ENCODE measurements at regions not wholly inside any gene's neighbourhood (a gene's known extent, or its start where the extent isn't known, plus 50 kb on each side); places are given as distances from the start of the nearest gene placed in this dataset.
A peak's percentile ranks its signal among the peaks of the same experiment; 100 is the strongest.

DNA sequence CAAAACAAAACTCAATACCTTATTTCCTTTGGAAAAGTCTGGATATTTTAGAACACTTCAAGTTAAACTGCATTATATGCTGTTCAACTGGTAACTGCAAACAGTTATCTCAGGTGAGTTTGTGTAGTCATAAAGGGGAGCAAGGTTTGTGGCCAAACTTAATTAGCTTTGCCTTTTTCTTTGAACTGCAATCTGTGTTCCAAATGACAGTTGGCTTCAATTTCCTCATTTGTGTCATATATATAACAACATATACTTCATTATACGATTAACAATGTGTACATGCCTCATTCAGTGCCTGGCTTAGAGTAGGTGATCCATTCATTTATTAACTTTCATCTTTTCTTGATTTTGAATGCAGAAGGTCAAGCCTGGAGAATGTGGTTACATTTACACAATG is 55.8 kb downstream of the KCNE4 start:
- ATAC-seq: no peak
- intact Hi-C loops (cut with DNase I): no loop called here

GRCh38 chr2:223108351-223109050 is 56.5 kb downstream of the KCNE4 start:
- DNase-seq (ENCODE audit: missing footprints) (no peak), ATAC-seq (no peak)
- intact Hi-C loops (cut with DNase I): no loop called here

More for the DNA sequence above, 55.8 kb downstream of the KCNE4 start:
- no peak for DNase-seq (ENCODE audit: missing footprints)

DNA sequence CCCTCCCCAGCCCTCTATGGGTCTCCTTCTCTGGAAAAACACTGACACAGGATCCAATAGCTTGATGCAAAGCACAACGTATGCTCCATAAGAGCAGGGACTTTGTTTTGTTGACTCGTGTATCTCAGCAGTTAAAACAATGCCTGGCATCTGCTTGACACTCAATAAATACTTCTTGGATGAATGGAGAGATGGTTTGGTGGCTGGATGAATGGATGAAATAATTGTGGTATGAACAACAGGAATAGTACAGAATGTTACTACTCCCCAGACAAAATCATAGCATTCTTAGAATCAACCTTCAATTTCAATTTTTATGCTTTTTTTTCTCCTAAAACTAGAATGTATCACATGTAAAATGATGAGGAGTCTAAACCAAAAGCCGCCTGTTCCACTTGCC is 57.4 kb downstream of the KCNE4 start:
- intact Hi-C loops (cut with DNase I): no loop called here

GRCh38 chr2:223113161-223113560 is 61.2 kb downstream of the KCNE4 start:
- no peak for DNase-seq (ENCODE audit: missing footprints)
- intact Hi-C loops (cut with DNase I): no loop called here
- no peak for ATAC-seq

More for the DNA sequence above, 57.4 kb downstream of the KCNE4 start:
- ATAC-seq (no peak), DNase-seq (ENCODE audit: missing footprints) (no peak)

DNA sequence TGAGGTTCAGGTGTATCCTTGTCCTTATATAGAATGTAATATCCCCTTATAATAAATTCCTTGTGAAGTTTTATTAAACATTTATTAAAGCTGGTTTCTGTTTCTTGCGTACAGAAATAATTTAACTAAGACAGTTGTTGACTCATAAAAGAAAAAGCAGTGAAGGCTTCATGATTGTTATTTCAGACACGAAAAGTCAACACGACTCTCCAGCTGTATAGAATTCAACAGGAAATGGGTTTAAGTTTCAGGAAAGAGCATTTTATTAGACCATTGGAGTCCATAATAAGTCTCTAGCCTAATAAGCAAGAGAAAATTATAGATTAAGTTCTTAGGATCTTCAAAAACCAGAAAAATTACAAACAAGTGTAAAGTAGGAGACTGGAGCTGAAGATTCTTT is 62.2 kb downstream of the KCNE4 start:
- DNase-seq (ENCODE audit: missing footprints): no peak
- intact Hi-C loops (cut with DNase I): no loop called here
- no peak for ATAC-seq

DNA sequence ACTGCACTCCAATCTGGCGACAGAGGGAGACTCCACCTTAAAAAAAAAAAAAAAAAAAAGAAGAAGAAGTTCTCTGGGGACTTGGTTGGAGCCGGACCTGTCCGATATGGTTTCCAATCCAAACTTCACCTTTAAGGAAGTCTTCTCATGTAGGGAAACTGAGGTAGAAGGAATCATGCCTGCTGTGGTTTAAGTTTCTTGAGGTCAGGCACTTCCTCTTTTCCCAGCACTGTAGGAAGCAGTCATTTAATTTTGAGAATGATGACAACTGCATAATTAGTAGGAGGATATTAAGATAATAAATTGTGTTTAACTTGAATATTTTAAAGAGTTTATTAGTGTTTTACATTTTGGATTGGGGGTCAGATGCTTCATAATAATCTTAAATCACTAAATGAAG is 62.9 kb downstream of the KCNE4 start:
- no peak for ATAC-seq
- no peak for DNase-seq (ENCODE audit: missing footprints)
- intact Hi-C loops (cut with DNase I): no loop called here

- intact Hi-C loops (cut with DNase I): no loop called here
These were observed 65.5 kb downstream of the KCNE4 start for GRCh38 chr2:223117533-223117932.

DNA sequence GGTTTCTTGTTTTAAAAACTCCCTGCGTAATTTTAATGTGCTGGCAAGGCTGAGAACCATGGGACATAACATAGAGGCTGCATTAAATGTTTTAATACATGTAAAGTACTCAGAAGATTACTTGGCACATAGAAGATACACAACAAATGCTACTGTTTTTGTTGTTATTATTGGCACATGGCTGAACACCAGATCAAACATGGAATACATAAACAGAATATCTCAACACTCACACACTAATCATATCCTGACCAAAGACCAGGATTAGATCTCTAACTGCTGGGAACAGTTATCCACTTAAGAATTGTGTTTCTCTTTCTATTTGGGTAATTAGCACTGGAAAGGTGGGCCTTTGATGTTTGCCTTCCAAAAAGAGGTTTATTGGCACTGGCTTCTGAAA is 69.3 kb downstream of the KCNE4 start:
- intact Hi-C loops (cut with DNase I): no loop called here

More at GRCh38 chr2:223117533-223117932, 65.5 kb downstream of the KCNE4 start:
- DNase-seq (ENCODE audit: missing footprints) (no peak), ATAC-seq (no peak)

GRCh38 chr2:223122781-223123180 is 70.8 kb downstream of the KCNE4 start:
- intact Hi-C loops (cut with DNase I): no loop called here
- DNase-seq (ENCODE audit: missing footprints) (no peak), ATAC-seq (peak; percentile 76)

More for the DNA sequence above, 69.3 kb downstream of the KCNE4 start:
- no peak for DNase-seq (ENCODE audit: missing footprints)
- no peak for ATAC-seq

GRCh38 chr2:223123855-223124610 is 72.0 kb downstream of the KCNE4 start:
- intact Hi-C loops (cut with DNase I): no loop called here
- DNase-seq (ENCODE audit: missing footprints) (no peak), ATAC-seq (peak; percentile 80)

DNA sequence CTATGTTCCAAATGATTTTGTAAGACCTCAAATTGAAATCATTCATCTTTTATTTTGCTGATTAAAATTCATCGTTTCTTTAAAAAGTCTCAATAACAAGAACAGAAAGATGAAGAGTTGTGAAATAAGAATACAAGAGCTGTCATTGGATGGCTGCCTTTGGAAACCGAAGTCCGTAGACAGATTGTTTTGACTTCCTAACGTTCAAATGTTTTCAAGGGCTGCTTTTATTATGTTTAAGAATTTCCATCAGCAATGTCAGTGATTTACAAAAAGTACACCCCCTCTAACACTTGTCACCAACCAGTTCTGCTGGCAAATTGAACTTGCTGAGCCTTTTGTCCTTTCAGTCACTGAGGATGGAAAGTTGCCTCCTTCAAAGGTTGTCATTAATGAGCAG is 89.6 kb downstream of the KCNE4 start:
- ATAC-seq: no peak
- intact Hi-C loops (cut with DNase I): no loop called here
- no peak for DNase-seq (ENCODE audit: missing footprints)

DNA sequence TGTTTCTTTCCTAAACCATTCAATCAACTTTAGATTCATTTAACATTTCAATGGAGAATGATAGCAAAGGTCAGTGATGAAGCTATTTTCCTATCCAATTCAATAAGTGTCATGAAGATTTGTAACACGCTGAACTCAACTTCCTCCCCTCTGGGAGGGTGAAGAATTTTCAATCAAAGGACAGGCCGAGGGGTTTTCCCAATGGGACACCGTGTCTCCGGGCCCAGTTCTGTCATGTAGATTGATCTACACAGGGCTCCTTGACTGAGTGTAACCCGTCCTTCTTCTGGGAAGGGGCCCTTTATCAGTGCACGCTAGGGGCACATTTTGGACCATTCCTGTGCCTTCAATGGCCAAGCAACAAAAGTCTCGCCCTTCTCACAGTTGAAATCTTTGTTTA is 90.1 kb downstream of the KCNE4 start:
- DNase-seq (ENCODE audit: missing footprints): no peak
- ATAC-seq: no peak
- intact Hi-C loops (cut with DNase I): no loop called here

DNA sequence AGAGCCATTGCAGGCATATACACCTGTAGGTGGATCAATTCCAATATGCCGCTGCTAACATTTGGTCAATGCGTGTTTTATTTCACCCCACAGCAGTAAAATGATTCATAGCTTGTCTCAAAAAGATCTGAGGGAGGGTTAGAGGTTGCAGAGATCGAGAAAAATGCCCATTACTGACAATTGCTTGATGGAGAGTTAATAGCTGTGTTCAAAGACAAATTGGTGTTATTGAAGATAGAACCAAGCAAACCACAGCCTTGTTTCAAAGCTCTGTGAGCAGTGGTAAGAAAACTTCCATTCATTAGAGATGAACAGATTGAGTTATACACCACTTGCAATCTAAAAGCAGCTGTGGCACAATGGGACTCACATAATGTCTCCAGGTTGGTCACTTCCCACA is 95.4 kb downstream of the KCNE4 start:
- ATAC-seq (no peak), DNase-seq (ENCODE audit: missing footprints) (no peak)
- intact Hi-C loops (cut with DNase I): no loop called here

DNA sequence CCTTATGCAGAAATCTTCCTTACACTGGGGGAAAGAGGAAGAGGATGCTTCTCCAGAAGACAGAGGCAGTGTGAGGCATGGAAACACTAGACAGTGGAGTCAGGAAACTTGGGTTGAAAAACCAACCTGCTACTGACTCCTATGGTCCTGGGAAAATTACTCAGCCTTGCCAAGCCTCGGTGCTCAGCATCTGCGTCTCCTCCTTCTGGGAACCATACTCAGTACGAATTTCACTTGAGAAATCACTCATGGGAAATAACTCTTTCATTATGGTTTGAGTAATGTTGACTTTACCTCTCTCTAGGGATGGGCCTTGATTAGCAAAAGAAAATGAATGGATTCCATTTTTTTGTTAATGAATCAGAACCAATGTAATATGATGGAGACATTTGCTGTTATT is 96.5 kb downstream of the KCNE4 start:
- DNase-seq (ENCODE audit: missing footprints): no peak
- no peak for ATAC-seq
- intact Hi-C loops (cut with DNase I): no loop called here

- intact Hi-C loops (cut with DNase I): no loop called here
- no peak for ATAC-seq
- DNase-seq (ENCODE audit: missing footprints): no peak
These were observed 104.0 kb downstream of the KCNE4 start for GRCh38 chr2:223155956-223156355.

GRCh38 chr2:223161873-223162458 is 110.0 kb downstream of the KCNE4 start:
- no peak for ATAC-seq
- no peak for DNase-seq (ENCODE audit: missing footprints)
- intact Hi-C loops (cut with DNase I): no loop called here

DNA sequence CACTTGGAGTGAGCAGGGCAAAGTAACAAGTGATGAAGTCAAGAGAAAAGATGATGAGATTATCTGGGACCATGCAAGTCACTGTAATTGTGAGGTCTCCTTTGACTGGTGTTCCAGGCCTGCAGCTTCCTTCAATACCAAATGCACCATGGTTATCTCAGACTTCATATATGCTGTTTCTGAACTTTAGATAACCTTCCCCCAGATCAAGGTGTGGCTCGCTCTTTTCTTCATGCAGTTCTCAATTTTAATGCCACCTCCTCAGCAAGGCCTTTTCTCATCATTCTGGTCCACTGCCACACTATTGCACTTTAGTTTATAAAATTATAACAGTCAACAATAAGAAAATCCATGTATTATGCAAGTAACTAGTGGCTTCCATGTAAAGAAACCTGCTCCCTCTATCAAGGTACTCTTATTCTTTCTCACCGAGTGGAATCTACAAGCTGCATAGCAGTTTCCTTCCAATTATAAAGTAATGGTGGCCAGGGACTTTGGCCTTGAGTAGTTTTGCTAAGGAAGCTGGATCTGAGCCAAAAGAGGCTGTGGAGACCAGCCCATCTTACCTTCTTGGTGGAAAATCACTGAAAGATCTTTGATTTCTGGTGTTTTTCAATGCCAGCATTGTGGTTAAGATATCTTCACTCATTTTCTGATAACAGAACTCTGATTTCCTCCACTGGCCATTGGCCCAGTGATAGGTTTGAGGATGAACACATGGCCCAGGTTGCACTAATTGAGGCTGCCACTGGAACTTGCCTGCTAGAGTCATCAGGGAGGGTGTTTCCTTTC is 113.6 kb downstream of the KCNE4 start:
- ATAC-seq: no peak
- DNase-seq (ENCODE audit: missing footprints): no peak
- intact Hi-C loops (cut with DNase I): no loop called here

GRCh38 chr2:223166215-223166493 is 114.2 kb downstream of the KCNE4 start:
- intact Hi-C loops (cut with DNase I): no loop called here
- DNase-seq (ENCODE audit: missing footprints) (no peak), ATAC-seq (no peak)

DNA sequence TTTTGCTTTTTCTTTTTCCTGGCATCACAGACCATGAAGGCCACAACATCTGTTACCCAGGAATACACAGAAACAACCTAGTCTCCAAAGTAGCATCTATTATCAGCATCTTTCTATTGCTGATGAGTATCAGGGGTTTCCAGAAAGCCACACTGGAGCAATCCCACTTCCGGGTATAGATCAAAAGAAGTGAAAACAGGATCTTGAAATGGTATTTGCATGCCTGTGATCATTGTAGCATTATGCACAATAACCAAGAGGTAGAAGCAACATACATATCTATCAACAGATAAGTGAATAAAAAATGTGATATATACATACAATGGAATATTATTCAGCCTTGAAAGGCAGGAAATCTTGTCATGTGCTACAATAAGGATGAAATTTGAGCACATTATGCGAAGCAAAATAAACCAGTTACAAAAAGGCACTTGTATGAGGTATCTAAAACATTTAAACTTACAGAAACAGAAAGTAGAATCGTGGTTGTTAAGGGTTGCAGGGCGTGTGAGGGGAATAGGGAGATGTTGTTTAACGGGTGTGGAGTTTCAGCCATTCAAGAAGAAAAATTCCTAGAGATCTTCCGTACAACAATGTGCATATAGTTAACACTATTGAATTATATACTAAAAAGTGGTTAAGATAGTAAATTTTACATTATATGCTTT is 115.1 kb downstream of the KCNE4 start:
- DNase-seq (ENCODE audit: missing footprints) (no peak), ATAC-seq (no peak)
- intact Hi-C loops (cut with DNase I): no loop called here

All from Right ventricle myocardium inferior (tissue), 1 donor.